Activated T-cell treated with anti-CD3 and anti-CD28 coated beads for 1 hour (primary cell): ENCODE measurements at regions not wholly inside any gene's neighbourhood (a gene's known extent, or its start where the extent isn't known, plus 50 kb on each side); places are given as distances from the start of the nearest gene placed in this dataset.

Experiments used
- DNase-seq: peaks from one replicate; pipeline ENCODE4 v3.0.0-alpha.2; 2020; ENCODE audit warnings: low read depth

GRCh38 chr6:106035655-106036054, 50.5 kb upstream of the PRDM1 start:
- DNase-seq: no peak

GRCh38 chr6:106033806-106034205, 52.3 kb upstream of the PRDM1 start:
- no peak for DNase-seq

- no peak for DNase-seq
Measured at GRCh38 chr6:106027758-106028157, 58.4 kb upstream of the PRDM1 start.

- no peak for DNase-seq
Measured at GRCh38 chr6:106026748-106027715, 59.1 kb upstream of the PRDM1 start.

GRCh38 chr6:106025655-106026054, 60.5 kb upstream of the PRDM1 start:
- DNase-seq: no peak

- no peak for DNase-seq
Measured at GRCh38 chr6:106022801-106023200, 63.3 kb upstream of the PRDM1 start.

GRCh38 chr6:106017454-106017853, 68.7 kb upstream of the PRDM1 start:
- no peak for DNase-seq

- DNase-seq: no peak
Measured at GRCh38 chr6:106014955-106015354, 71.2 kb upstream of the PRDM1 start.

- DNase-seq: no peak
Measured at GRCh38 chr6:106011476-106011875, 74.7 kb upstream of the PRDM1 start.

- no peak for DNase-seq
Measured at GRCh38 chr6:106005954-106006353, 80.2 kb upstream of the PRDM1 start.

- DNase-seq: no peak
Measured at GRCh38 chr6:106005013-106005412, 81.1 kb upstream of the PRDM1 start.

- no peak for DNase-seq
Measured at GRCh38 chr6:106003268-106003987, 82.7 kb upstream of the PRDM1 start.

GRCh38 chr6:106002005-106002404, 84.1 kb upstream of the PRDM1 start:
- DNase-seq: no peak

GRCh38 chr6:106000935-106001334, 85.2 kb upstream of the PRDM1 start:
- no peak for DNase-seq

GRCh38 chr6:105997482-105997881, 88.7 kb upstream of the PRDM1 start:
- no peak for DNase-seq

- DNase-seq: no peak
Measured at GRCh38 chr6:105995391-105995865, 90.7 kb upstream of the PRDM1 start.

- DNase-seq: peak; percentile 33
Measured at GRCh38 chr6:105994591-105995390, 91.3 kb upstream of the PRDM1 start.

GRCh38 chr6:105994118-105994590, 92.0 kb upstream of the PRDM1 start:
- peak; percentile 29 for DNase-seq

- no peak for DNase-seq
Measured at GRCh38 chr6:105993341-105994117, 92.6 kb upstream of the PRDM1 start.

GRCh38 chr6:105992315-105992961, 93.7 kb upstream of the PRDM1 start:
- DNase-seq: peak; percentile 83
